ENCODE measurements at regions not wholly inside any gene's neighbourhood (a gene's known extent, or its start where the extent isn't known, plus 50 kb on each side); places are given as distances from the start of the nearest gene placed in this dataset.
"Not testable (repeated sequence)": the region's sequence is repeated elsewhere in the genome, so short reads cannot be mapped to it uniquely, and the experiment has no call there.

- TF ChIP-seq CTCF, ZNF140 (tag by site-specific recombination; IDR thresholded peaks at IDR 0.05): not testable (repeated sequence)
- TF ChIP-seq, protein P1, sequence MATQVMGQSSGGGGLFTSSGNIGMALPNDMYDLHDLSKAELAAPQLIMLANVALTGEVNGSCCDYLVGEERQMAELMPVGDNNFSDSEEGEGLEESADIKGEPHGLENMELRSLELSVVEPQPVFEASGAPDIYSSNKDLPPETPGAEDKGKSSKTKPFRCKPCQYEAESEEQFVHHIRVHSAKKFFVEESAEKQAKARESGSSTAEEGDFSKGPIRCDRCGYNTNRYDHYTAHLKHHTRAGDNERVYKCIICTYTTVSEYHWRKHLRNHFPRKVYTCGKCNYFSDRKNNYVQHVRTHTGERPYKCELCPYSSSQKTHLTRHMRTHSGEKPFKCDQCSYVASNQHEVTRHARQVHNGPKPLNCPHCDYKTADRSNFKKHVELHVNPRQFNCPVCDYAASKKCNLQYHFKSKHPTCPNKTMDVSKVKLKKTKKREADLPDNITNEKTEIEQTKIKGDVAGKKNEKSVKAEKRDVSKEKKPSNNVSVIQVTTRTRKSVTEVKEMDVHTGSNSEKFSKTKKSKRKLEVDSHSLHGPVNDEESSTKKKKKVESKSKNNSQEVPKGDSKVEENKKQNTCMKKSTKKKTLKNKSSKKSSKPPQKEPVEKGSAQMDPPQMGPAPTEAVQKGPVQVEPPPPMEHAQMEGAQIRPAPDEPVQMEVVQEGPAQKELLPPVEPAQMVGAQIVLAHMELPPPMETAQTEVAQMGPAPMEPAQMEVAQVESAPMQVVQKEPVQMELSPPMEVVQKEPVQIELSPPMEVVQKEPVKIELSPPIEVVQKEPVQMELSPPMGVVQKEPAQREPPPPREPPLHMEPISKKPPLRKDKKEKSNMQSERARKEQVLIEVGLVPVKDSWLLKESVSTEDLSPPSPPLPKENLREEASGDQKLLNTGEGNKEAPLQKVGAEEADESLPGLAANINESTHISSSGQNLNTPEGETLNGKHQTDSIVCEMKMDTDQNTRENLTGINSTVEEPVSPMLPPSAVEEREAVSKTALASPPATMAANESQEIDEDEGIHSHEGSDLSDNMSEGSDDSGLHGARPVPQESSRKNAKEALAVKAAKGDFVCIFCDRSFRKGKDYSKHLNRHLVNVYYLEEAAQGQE (tag by site-specific recombination; IDR thresholded peaks at IDR 0.05): not testable (repeated sequence)
- TF ChIP-seq, protein P2, sequence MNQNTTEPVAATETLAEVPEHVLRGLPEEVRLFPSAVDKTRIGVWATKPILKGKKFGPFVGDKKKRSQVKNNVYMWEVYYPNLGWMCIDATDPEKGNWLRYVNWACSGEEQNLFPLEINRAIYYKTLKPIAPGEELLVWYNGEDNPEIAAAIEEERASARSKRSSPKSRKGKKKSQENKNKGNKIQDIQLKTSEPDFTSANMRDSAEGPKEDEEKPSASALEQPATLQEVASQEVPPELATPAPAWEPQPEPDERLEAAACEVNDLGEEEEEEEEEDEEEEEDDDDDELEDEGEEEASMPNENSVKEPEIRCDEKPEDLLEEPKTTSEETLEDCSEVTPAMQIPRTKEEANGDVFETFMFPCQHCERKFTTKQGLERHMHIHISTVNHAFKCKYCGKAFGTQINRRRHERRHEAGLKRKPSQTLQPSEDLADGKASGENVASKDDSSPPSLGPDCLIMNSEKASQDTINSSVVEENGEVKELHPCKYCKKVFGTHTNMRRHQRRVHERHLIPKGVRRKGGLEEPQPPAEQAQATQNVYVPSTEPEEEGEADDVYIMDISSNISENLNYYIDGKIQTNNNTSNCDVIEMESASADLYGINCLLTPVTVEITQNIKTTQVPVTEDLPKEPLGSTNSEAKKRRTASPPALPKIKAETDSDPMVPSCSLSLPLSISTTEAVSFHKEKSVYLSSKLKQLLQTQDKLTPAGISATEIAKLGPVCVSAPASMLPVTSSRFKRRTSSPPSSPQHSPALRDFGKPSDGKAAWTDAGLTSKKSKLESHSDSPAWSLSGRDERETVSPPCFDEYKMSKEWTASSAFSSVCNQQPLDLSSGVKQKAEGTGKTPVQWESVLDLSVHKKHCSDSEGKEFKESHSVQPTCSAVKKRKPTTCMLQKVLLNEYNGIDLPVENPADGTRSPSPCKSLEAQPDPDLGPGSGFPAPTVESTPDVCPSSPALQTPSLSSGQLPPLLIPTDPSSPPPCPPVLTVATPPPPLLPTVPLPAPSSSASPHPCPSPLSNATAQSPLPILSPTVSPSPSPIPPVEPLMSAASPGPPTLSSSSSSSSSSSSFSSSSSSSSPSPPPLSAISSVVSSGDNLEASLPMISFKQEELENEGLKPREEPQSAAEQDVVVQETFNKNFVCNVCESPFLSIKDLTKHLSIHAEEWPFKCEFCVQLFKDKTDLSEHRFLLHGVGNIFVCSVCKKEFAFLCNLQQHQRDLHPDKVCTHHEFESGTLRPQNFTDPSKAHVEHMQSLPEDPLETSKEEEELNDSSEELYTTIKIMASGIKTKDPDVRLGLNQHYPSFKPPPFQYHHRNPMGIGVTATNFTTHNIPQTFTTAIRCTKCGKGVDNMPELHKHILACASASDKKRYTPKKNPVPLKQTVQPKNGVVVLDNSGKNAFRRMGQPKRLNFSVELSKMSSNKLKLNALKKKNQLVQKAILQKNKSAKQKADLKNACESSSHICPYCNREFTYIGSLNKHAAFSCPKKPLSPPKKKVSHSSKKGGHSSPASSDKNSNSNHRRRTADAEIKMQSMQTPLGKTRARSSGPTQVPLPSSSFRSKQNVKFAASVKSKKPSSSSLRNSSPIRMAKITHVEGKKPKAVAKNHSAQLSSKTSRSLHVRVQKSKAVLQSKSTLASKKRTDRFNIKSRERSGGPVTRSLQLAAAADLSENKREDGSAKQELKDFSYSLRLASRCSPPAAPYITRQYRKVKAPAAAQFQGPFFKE (tag by site-specific recombination; IDR thresholded peaks at IDR 0.05; ENCODE audit: borderline replicate concordance): not testable (repeated sequence)
These were observed 113.1 kb upstream of the CLDN18 start for GRCh38 chr3:137896842-137897241.

All from HEK293 (cell line).